Prostate gland (tissue), 2 donors: ENCODE measurements at regions not wholly inside any gene's neighbourhood (a gene's known extent, or its start where the extent isn't known, plus 50 kb on each side); places are given as distances from the start of the nearest gene placed in this dataset.

ENCODE experiments used
- CTCF ChIP-seq, 4 experiments: fragments of 200-600 bp in 2 of 4; fragments of 450-650 bp in 2 of 4; sonication (generic) in 2 of 4; IDR thresholded peaks; 1 replicate in 3 of 4; 2 replicates in 1 of 4; pipeline ENCODE4 v1.5.1; 2016 to 2019; ENCODE audit warnings: antibody characterized with exemption in 4 of 4, mild to moderate bottlenecking in 2 of 4, moderate library complexity in 2 of 4
- POLR2A ChIP-seq: fragments of 450-650 bp; IDR thresholded peaks from one replicate; pipeline ENCODE4 v1.6.1; 2016; ENCODE audit warnings: antibody characterized with exemption, mild to moderate bottlenecking
- POLR2AphosphoS5 ChIP-seq: sonication (generic); formaldehyde crosslinking; IDR thresholded peaks from one replicate; pipeline ENCODE4 v1.6.1; 2017; ENCODE audit warnings: antibody characterized with exemption

GRCh38 chr20:6626805-6627204 is 140.7 kb upstream of the BMP2 start:
- no peak for TF ChIP-seq POLR2AphosphoS5
- no peak for TF ChIP-seq CTCF (IDR thresholded peaks at IDR 0.05)
- TF ChIP-seq POLR2A: no peak
